ENCODE measurements at regions not wholly inside any gene's neighbourhood (a gene's known extent, or its start where the extent isn't known, plus 50 kb on each side); places are given as distances from the start of the nearest gene placed in this dataset.

- 96% methylated on average over 2 of the region's 2 CpGs for WGBS
- Histone ChIP-seq H3K9me3 (ENCODE audit: control insufficient read depth, low read length) (no peaks in the 10 kb centered on the region), H3K27me3 (ENCODE audit: control insufficient read depth, insufficient read depth) (no peaks in the 10 kb centered on the region), H3K4me3 (ENCODE audit: low read length) (no peak overlapping the region), H3K4me1 (ENCODE audit: control insufficient read depth, insufficient read depth, low read length) (no peaks in the 10 kb centered on the region), H3K27ac (ENCODE audit: low read length) (no peak overlapping the region)
- DNase-seq (no peak), ATAC-seq (no peak)
- intact Hi-C loops (cut with DNase I), result no loop called here
Observed at GRCh38 chr3:70789878-70790277, 477.4 kb upstream of the MDFIC2 start.

DNA sequence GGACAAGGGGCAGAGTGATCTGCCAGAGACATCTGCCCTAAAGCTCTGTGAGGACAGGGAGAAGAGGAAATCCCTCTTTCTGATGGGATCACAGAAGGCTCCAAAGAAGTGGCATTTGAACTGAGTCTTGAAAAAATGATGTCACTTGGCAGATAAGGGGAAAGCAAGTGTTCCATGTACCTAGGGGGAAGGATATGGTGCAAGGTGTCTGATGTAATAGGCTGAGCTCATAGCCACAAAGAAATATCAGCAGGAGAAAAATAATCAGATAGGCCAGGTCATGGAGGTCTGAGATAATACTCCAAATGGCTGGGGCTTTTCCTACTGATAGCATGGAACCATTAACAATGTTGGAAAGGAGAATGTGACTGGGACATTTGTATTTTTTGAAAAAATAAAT, 468.4 kb upstream of the MDFIC2 start:
- Histone ChIP-seq H3K4me1 (ENCODE audit: control insufficient read depth, insufficient read depth, low read length) (no peaks in the 10 kb centered on the region), H3K9me3 (ENCODE audit: control insufficient read depth, low read length) (no peaks in the 10 kb centered on the region), H3K27me3 (ENCODE audit: control insufficient read depth, insufficient read depth) (no peaks in the 10 kb centered on the region), H3K27ac (ENCODE audit: low read length) (no peak overlapping the region), H3K4me3 (ENCODE audit: low read length) (no peak overlapping the region)
- intact Hi-C loops (cut with DNase I), result no loop called here
- no peak for DNase-seq
- ATAC-seq, result no peak

DNA sequence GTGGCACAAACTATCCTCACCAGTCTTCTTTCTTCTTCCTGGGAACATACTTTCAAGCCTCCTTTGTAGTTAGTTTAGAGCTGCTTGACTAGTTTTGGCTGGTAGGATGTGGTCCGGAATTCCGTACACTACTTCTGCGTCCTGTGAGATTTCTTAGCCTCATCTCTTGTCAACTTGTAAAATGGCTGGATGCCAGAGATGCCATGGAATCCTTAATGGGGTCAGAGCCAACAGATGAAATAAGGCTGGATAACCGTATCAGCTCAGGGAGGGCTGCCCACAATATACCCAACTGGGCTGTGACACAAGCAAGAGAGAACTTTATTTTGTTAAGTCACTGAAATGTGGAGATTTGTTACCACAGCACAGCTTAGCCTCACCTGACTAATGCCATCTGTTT, 466.9 kb upstream of the MDFIC2 start:
- H3K4me3 ChIP-seq (ENCODE audit: low read length), result no peak overlapping the region
- WGBS, result 59% methylated on average over 4 of the region's 4 CpGs
- intact Hi-C loops (cut with DNase I), result no loop called here

GRCh38 chr3:70776081-70776480, 463.6 kb upstream of the MDFIC2 start:
- WGBS, result 51% methylated on average over 2 of the region's 2 CpGs

More for the DNA sequence above, 466.9 kb upstream of the MDFIC2 start:
- Histone ChIP-seq H3K27ac (ENCODE audit: low read length) (no peak overlapping the region), H3K9me3 (ENCODE audit: control insufficient read depth, low read length) (no peaks in the 10 kb centered on the region), H3K27me3 (ENCODE audit: control insufficient read depth, insufficient read depth) (no peaks in the 10 kb centered on the region), H3K4me1 (ENCODE audit: control insufficient read depth, insufficient read depth, low read length) (no peaks in the 10 kb centered on the region)
- ATAC-seq (no peak), DNase-seq (no peak)

DNA sequence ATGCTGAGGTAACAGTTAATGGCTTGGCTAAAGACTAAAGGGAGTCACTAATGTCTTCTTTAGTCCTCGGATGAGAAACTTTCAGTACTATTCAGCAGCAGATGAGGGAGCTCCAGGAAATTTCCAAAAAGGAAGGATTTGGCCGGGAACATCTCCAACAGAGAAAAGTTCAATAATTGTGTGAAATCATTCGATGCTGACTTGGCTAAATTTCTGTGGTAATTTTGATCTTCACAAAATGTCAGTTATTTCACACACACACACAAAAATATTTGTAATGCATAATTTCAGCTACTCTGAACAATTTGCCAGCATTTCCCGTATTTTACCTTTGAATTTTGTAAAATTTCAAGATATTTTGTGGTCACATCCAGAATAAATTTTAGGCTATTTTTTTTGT, 462.8 kb upstream of the MDFIC2 start:
- DNase-seq, result no peak
- Histone ChIP-seq H3K27me3 (ENCODE audit: control insufficient read depth, insufficient read depth) (no peaks in the 10 kb centered on the region), H3K9me3 (ENCODE audit: control insufficient read depth, low read length) (no peaks in the 10 kb centered on the region), H3K4me3 (ENCODE audit: low read length) (no peak overlapping the region), H3K4me1 (ENCODE audit: control insufficient read depth, insufficient read depth, low read length) (no peaks in the 10 kb centered on the region), H3K27ac (ENCODE audit: low read length) (no peak overlapping the region)
- no peak for ATAC-seq
- 70% methylated on average over 4 of the region's 4 CpGs for WGBS
- intact Hi-C loops (cut with DNase I), result no loop called here

More at GRCh38 chr3:70776081-70776480, 463.6 kb upstream of the MDFIC2 start:
- DNase-seq (no peak), ATAC-seq (no peak)
- Histone ChIP-seq H3K9me3 (ENCODE audit: control insufficient read depth, low read length) (no peaks in the 10 kb centered on the region), H3K4me3 (ENCODE audit: low read length) (no peak overlapping the region), H3K27ac (ENCODE audit: low read length) (no peak overlapping the region), H3K4me1 (ENCODE audit: control insufficient read depth, insufficient read depth, low read length) (no peaks in the 10 kb centered on the region), H3K27me3 (ENCODE audit: control insufficient read depth, insufficient read depth) (no peaks in the 10 kb centered on the region)
- intact Hi-C loops (cut with DNase I), result no loop called here

- WGBS, result 83% methylated on average over 1 of the region's 1 CpG
- ATAC-seq (no peak), DNase-seq (no peak)
- intact Hi-C loops (cut with DNase I), result no loop called here
- H3K4me3 ChIP-seq (ENCODE audit: low read length), result no peak overlapping the region
- no peaks in the 10 kb centered on the region for H3K27me3 ChIP-seq (ENCODE audit: control insufficient read depth, insufficient read depth)
- no peaks in the 10 kb centered on the region for H3K9me3 ChIP-seq (ENCODE audit: control insufficient read depth, low read length)
- H3K27ac ChIP-seq (ENCODE audit: low read length), result no peak overlapping the region
- no peaks in the 10 kb centered on the region for H3K4me1 ChIP-seq (ENCODE audit: control insufficient read depth, insufficient read depth, low read length)
Observed at GRCh38 chr3:70774641-70775040, 462.2 kb upstream of the MDFIC2 start.

DNA sequence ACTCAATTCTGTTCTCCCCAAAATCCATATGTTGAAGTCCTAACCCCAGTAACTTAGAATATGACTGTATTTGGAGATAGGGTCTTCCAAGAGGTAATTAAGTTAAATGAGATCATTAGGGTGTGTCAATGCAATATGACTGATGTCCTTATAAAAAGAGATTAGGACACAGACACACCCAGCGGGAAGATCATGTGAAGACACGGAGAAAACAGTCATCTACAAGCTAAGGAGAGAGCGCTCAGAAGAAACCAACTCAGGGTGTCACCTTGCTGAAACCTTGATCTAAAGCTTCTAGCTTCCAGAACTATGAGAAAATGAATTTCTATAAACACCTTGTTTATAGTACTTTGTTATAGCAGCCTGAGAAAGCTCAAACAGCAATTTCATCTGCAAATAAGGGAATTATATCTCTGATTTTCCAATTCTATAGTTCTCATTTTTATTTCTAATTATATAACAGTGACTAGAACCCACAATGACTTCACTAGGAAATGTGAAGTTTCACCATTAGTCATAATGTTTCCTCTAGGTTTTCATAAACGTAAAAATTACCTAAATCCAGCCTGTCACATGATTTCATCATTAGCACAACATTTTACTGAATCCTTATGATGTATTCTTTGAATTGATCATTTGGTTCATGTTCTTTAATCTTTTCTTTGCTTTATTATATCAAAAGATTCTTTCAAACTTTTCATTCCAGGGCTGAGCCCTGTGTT, 459.1 kb upstream of the MDFIC2 start:
- ATAC-seq, result no peak
- intact Hi-C loops (cut with DNase I), result no loop called here
- H3K9me3 ChIP-seq (ENCODE audit: control insufficient read depth, low read length), result no peaks in the 10 kb centered on the region

GRCh38 chr3:70770650-70771049, 458.2 kb upstream of the MDFIC2 start:
- ATAC-seq, result no peak

More for the DNA sequence above, 459.1 kb upstream of the MDFIC2 start:
- no peaks in the 10 kb centered on the region for H3K27me3 ChIP-seq (ENCODE audit: control insufficient read depth, insufficient read depth)
- no peak overlapping the region for H3K4me3 ChIP-seq (ENCODE audit: low read length)
- no peak for DNase-seq
- H3K4me1 ChIP-seq (ENCODE audit: control insufficient read depth, insufficient read depth, low read length), result no peaks in the 10 kb centered on the region
- H3K27ac ChIP-seq (ENCODE audit: low read length), result no peak overlapping the region
- 84% methylated on average over 4 of the region's 4 CpGs for WGBS

GRCh38 chr3:70766301-70766700, 453.9 kb upstream of the MDFIC2 start:
- Histone ChIP-seq H3K9me3 (ENCODE audit: control insufficient read depth, low read length) (no peaks in the 10 kb centered on the region), H3K4me3 (ENCODE audit: low read length) (no peak overlapping the region), H3K27me3 (ENCODE audit: control insufficient read depth, insufficient read depth) (no peaks in the 10 kb centered on the region), H3K27ac (ENCODE audit: low read length) (no peak overlapping the region), H3K4me1 (ENCODE audit: control insufficient read depth, insufficient read depth, low read length) (no peaks in the 10 kb centered on the region)
- no peak for ATAC-seq
- no peak for DNase-seq
- intact Hi-C loops (cut with DNase I), result no loop called here
- whole genome bisulfite sequencing, result 71% methylated on average over 2 of the region's 2 CpGs

More at GRCh38 chr3:70770650-70771049, 458.2 kb upstream of the MDFIC2 start:
- no peak overlapping the region for H3K4me3 ChIP-seq (ENCODE audit: low read length)
- intact Hi-C loops (cut with DNase I), result no loop called here
- no peaks in the 10 kb centered on the region for H3K4me1 ChIP-seq (ENCODE audit: control insufficient read depth, insufficient read depth, low read length)
- no peak overlapping the region for H3K27ac ChIP-seq (ENCODE audit: low read length)
- 82% methylated on average over 1 of the region's 1 CpG for WGBS
- H3K27me3 ChIP-seq (ENCODE audit: control insufficient read depth, insufficient read depth), result no peaks in the 10 kb centered on the region
- no peaks in the 10 kb centered on the region for H3K9me3 ChIP-seq (ENCODE audit: control insufficient read depth, low read length)
- DNase-seq, result no peak

DNA sequence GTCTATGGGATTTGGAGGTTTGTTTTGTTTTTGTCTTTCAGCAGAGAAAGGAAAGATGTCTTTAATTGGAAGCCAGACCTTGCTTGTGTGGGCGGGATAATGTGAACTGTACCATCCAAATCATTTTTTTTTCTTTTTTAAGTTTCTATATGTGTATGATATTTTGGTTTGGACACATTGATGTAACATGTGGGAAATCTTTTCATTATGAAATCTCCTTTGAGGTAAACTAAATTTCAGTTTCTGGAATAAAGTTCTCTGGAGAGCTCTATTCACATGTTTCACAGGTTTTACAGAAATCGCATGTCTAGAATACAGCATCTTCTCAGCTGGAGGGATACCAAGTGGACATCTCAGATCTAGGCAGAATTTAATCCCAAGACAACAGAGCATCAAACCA, 451.5 kb upstream of the MDFIC2 start:
- intact Hi-C loops (cut with DNase I), result no loop called here
- Histone ChIP-seq H3K9me3 (ENCODE audit: control insufficient read depth, low read length) (no peaks in the 10 kb centered on the region), H3K27ac (ENCODE audit: low read length) (no peak overlapping the region), H3K4me1 (ENCODE audit: control insufficient read depth, insufficient read depth, low read length) (no peaks in the 10 kb centered on the region), H3K27me3 (ENCODE audit: control insufficient read depth, insufficient read depth) (no peaks in the 10 kb centered on the region), H3K4me3 (ENCODE audit: low read length) (no peak overlapping the region)
- DNase-seq, result no peak
- WGBS, result over 99% methylated on average over 2 of the region's 2 CpGs
- no peak for ATAC-seq

DNA sequence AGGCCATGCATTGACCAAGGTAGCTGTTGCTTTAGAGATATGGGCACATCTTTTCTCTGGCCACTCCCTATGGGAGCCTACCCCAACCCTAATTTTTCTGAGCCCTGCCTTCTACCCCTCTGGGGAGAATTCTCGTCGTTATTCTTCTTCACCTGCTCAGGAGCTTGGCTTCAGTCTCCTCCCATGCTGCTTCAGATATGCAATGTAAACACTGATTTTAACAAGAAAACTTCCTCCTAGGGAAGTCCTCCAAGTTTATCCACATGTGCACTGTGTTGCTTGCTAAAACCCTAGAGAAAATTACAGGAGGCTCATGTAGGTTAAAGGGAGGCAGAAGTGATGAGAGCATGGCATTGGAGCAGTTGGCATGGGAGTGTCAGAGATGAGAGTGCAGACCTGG, 445.2 kb upstream of the MDFIC2 start:
- no peak for DNase-seq
- H3K4me3 ChIP-seq (ENCODE audit: low read length), result no peak overlapping the region
- intact Hi-C loops (cut with DNase I), result loop anchor here in 1 of 4 donors (10.0 kb wide), 1 partner anchor 177 kb away; no protein-coding TSS in a partner anchor
- no peak overlapping the region for H3K27ac ChIP-seq (ENCODE audit: low read length)
- H3K9me3 ChIP-seq (ENCODE audit: control insufficient read depth, low read length), result no peaks in the 10 kb centered on the region
- ATAC-seq, result no peak
- no peaks in the 10 kb centered on the region for H3K4me1 ChIP-seq (ENCODE audit: control insufficient read depth, insufficient read depth, low read length)
- H3K27me3 ChIP-seq (ENCODE audit: control insufficient read depth, insufficient read depth), result no peaks in the 10 kb centered on the region
- WGBS, result 75% methylated on average over 2 of the region's 2 CpGs

DNA sequence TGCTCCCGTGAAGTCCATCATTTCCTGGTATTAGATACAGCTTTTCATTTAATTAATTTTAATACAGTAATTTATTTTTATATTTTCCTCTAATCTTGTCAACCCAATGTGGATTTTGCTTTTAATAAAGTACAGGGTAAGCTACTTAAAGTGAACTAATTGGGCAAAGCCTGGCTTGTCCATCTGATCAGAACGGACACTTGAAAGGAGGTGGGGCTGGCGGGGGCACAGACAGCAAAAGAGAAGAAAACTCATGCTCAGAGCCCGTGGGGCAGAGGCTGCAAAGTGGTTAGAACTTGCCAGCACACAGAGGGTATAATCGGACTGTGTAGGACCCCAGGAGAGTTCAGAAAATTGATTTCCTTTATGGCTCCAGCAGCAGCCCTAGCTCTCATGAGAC, 443.1 kb upstream of the MDFIC2 start:
- intact Hi-C loops (cut with DNase I), result loop anchor here in 1 of 4 donors (10.0 kb wide), 1 partner anchor 179 kb away; no protein-coding TSS in a partner anchor
- H3K9me3 ChIP-seq (ENCODE audit: control insufficient read depth, low read length), result no peaks in the 10 kb centered on the region
- 83% methylated on average over 5 of the region's 5 CpGs for WGBS
- ATAC-seq (no peak), DNase-seq (no peak)
- no peak overlapping the region for H3K4me3 ChIP-seq (ENCODE audit: low read length)
- no peaks in the 10 kb centered on the region for H3K27me3 ChIP-seq (ENCODE audit: control insufficient read depth, insufficient read depth)
- no peaks in the 10 kb centered on the region for H3K4me1 ChIP-seq (ENCODE audit: control insufficient read depth, insufficient read depth, low read length)
- no peak overlapping the region for H3K27ac ChIP-seq (ENCODE audit: low read length)
